GM18951 (cell line): ENCODE measurements at regions not wholly inside any gene's neighbourhood (a gene's known extent, or its start where the extent isn't known, plus 50 kb on each side); places are given as distances from the start of the nearest gene placed in this dataset.

Experiments used
- POLR2A ChIP-seq: IDR thresholded peaks from 4 replicates; pipeline ENCODE4 v1.6.1; 2011; ENCODE audit warnings: mild to moderate bottlenecking; ENCODE audit not compliant: insufficient read length, insufficient read depth; ENCODE audit errors: extremely low read depth
- in situ Hi-C: fragments of 300-500 bp; cut with MboI; formaldehyde crosslinking; loops from one replicate; pipeline ENCODE4 v1.12.0; 2022; ENCODE audit warnings: low sequenced_read_pairs, mixed read lengths, inconsistent platforms; ENCODE audit not compliant: unreplicated experiment

GRCh38 chr6:148272597-148272996 lies 70.0 kb upstream of the SASH1 start:
- in situ Hi-C loops: no loop called here
- no peak for TF ChIP-seq POLR2A

GRCh38 chr6:148273962-148274752 lies 68.5 kb upstream of the SASH1 start:
- TF ChIP-seq POLR2A: no peak
- in situ Hi-C loops: no loop called here

GRCh38 chr6:148274809-148275208 lies 67.8 kb upstream of the SASH1 start:
- no peak for TF ChIP-seq POLR2A
- in situ Hi-C loops: no loop called here

- in situ Hi-C loops: no loop called here
- TF ChIP-seq POLR2A: no peak
Measured at GRCh38 chr6:148285205-148285604, 57.4 kb upstream of the SASH1 start.

- in situ Hi-C loops: no loop called here
- TF ChIP-seq POLR2A: no peak
Measured at GRCh38 chr6:148286563-148286962, 56.1 kb upstream of the SASH1 start.

GRCh38 chr6:148287623-148288333 lies 54.9 kb upstream of the SASH1 start:
- no peak for TF ChIP-seq POLR2A
- in situ Hi-C loops: no loop called here

- in situ Hi-C loops: no loop called here
- no peak for TF ChIP-seq POLR2A
Measured at GRCh38 chr6:148288541-148288940, 54.1 kb upstream of the SASH1 start.

GRCh38 chr6:148289153-148289552 lies 53.5 kb upstream of the SASH1 start:
- in situ Hi-C loops: no loop called here

GRCh38 chr6:148291876-148292275 lies 50.8 kb upstream of the SASH1 start:
- in situ Hi-C loops: no loop called here
- TF ChIP-seq POLR2A: no peak

More at GRCh38 chr6:148289153-148289552, 53.5 kb upstream of the SASH1 start:
- TF ChIP-seq POLR2A: no peak
